Endothelial cell of umbilical vein (primary cell): ENCODE measurements at regions not wholly inside any gene's neighbourhood (a gene's known extent, or its start where the extent isn't known, plus 50 kb on each side); places are given as distances from the start of the nearest gene placed in this dataset.

Experiments
- BruUV-seq: library from RNA; stranded (reverse); fragments of 400-500 nt; replicated peaks from 2 replicates; lab custom pipeline; 2021; lab: Mats Ljungman, UMichigan
- CTCF ChIA-PET: fragments of 300-600, 350-600 bp; sonication (Branson Sonifier 250); formaldehyde crosslinking; loops from one replicate; lab custom pipeline; 2021; ENCODE audit warnings: antibody characterized with exemption, inconsistent platforms; lab: Charles Lee
- POLR2A ChIA-PET: fragments of 300-600, 350-600 bp; sonication (Branson Sonifier 250); formaldehyde crosslinking; loops from one replicate; lab custom pipeline; 2021; ENCODE audit warnings: antibody characterized with exemption, inconsistent platforms; lab: Charles Lee
- DNase-seq: peaks from one replicate; pipeline ENCODE4 v3.0.0-alpha.2; 2011; ENCODE audit warnings: low read depth, low spot score
- FAIRE-seq: peaks from 2 replicates; lab custom pipeline; 2011; peaks lifted over from hg19 to GRCh38; lab: Jason Lieb, UNC
- H2AFZ ChIP-seq: 2 replicates; pipeline ENCODE4 v1.6.0; 2012; ENCODE audit warnings: low read depth, low read length, control low read depth, inconsistent platforms
- H3K27ac ChIP-seq: 2 replicates; pipeline ENCODE4 v1.5.1; 2011; ENCODE audit warnings: low read depth, mild to moderate bottlenecking, control low read depth, low read length, moderate library complexity; ENCODE audit not compliant: insufficient read depth
- H3K27me3 ChIP-seq, 2 experiments: 2 replicates each; pipeline versions ENCODE4 v1.6.0 to v1.6.1; 2011; ENCODE audit warnings: low read length in 2 of 2, mixed read lengths in 1 of 2; ENCODE audit not compliant: control insufficient read depth in 2 of 2, insufficient read depth in 2 of 2
- H3K36me3 ChIP-seq, 2 experiments: 2 replicates in 1 of 2; 3 replicates in 1 of 2; pipeline ENCODE4 v1.5.1; 2011; ENCODE audit warnings: low read length in 2 of 2, mild to moderate bottlenecking in 1 of 2, moderate library complexity in 1 of 2; ENCODE audit not compliant: control insufficient read depth in 2 of 2, insufficient read depth in 2 of 2; ENCODE audit errors: extremely low read depth in 1 of 2
- H3K4me1 ChIP-seq: 3 replicates; pipeline ENCODE4 v1.5.1; 2011; ENCODE audit warnings: mild to moderate bottlenecking, low read length; ENCODE audit not compliant: control insufficient read depth, insufficient read depth; ENCODE audit errors: extremely low read depth
- H3K4me2 ChIP-seq: 2 replicates; pipeline ENCODE4 v1.6.1; 2011; ENCODE audit warnings: low read length, control low read depth, mixed read lengths; ENCODE audit not compliant: insufficient read depth
- H3K4me3 ChIP-seq, 3 experiments: fragments of 200-600 bp in 1 of 3; sonication (generic), shearing (Covaris generic) in 1 of 3; replicated peaks in 1 of 3; 2 replicates each; pipeline ENCODE4 v1.5.1; 2011 to 2016; ENCODE audit warnings: control low read depth in 3 of 3, low read length in 3 of 3, mild to moderate bottlenecking in 2 of 3, inconsistent platforms in 1 of 3, low read depth in 1 of 3, moderate library complexity in 1 of 3; ENCODE audit not compliant: insufficient read depth in 1 of 3
- H3K79me2 ChIP-seq: 2 replicates; pipeline ENCODE4 v1.6.0; 2012; ENCODE audit warnings: low read length, inconsistent platforms; ENCODE audit not compliant: control insufficient read depth, insufficient read depth
- H3K9ac ChIP-seq: replicated peaks from 2 replicates; pipeline ENCODE3; 2011; ENCODE audit warnings: low read length, control low read depth; ENCODE audit not compliant: insufficient read depth; ENCODE audit errors: extremely low read depth
- H3K9me1 ChIP-seq: replicated peaks from 3 replicates; pipeline ENCODE4 v1.6.0; 2011; ENCODE audit warnings: mild to moderate bottlenecking, low read length; ENCODE audit not compliant: control insufficient read depth, insufficient read depth; ENCODE audit errors: extremely low read depth
- H3K9me3 ChIP-seq: replicated peaks from 2 replicates; pipeline ENCODE4 v1.5.1; 2012; ENCODE audit warnings: low read length, inconsistent platforms; ENCODE audit not compliant: control insufficient read depth, insufficient read depth
- H4K20me1 ChIP-seq: replicated peaks from 2 replicates; pipeline ENCODE3; 2011; ENCODE audit warnings: mild to moderate bottlenecking, low read length; ENCODE audit not compliant: control insufficient read depth, insufficient read depth; ENCODE audit errors: extremely low read depth
- CTCF ChIP-seq, 2 donors: IDR thresholded peaks; 1 replicate in 1 of 2; 2 replicates in 1 of 2; pipeline ENCODE4 v1.5.1; 2011; ENCODE audit warnings: low read length in 2 of 2, mild to moderate bottlenecking in 2 of 2, moderate library complexity in 2 of 2, control low read depth in 1 of 2, inconsistent platforms in 1 of 2, low read depth in 1 of 2; ENCODE audit not compliant: insufficient read depth in 1 of 2; ENCODE audit errors: extremely low read depth in 1 of 2
- EZH2 ChIP-seq: IDR thresholded peaks from 2 replicates; pipeline ENCODE4 v1.6.1; 2012; ENCODE audit warnings: borderline replicate concordance, low read depth, mild to moderate bottlenecking, moderate library complexity, low read length, inconsistent platforms; ENCODE audit not compliant: severe bottlenecking
- FOS ChIP-seq: IDR thresholded peaks from 2 replicates; pipeline ENCODE4 v1.6.1; 2011; ENCODE audit warnings: mild to moderate bottlenecking, low read length, moderate library complexity, borderline replicate concordance; ENCODE audit not compliant: insufficient read depth
- GATA2 ChIP-seq: IDR thresholded peaks from 2 replicates; pipeline ENCODE4 v1.7.0; 2011; ENCODE audit warnings: low read depth, mild to moderate bottlenecking, moderate library complexity, mixed read lengths, low read length; ENCODE audit not compliant: insufficient read length, insufficient read depth
- JUN ChIP-seq: IDR thresholded peaks from 2 replicates; pipeline ENCODE4 v1.6.1; 2011; ENCODE audit warnings: borderline replicate concordance, low read depth; ENCODE audit not compliant: insufficient read length, insufficient read depth
- MAX ChIP-seq: IDR thresholded peaks from 2 replicates; pipeline ENCODE4 v1.6.1; 2011; ENCODE audit not compliant: insufficient read depth, insufficient read length
- MYC ChIP-seq: IDR thresholded peaks from one replicate; pipeline ENCODE4 v1.6.1; 2011; ENCODE audit warnings: mild to moderate bottlenecking, low read depth, low read length
- POLR2A ChIP-seq: IDR thresholded peaks from 2 replicates; pipeline ENCODE4 v1.6.1; 2012; ENCODE audit warnings: low read depth, mild to moderate bottlenecking, control low read depth, low read length
- POLR2AphosphoS5 ChIP-seq: IDR thresholded peaks from 2 replicates; pipeline ENCODE4 v1.6.1; 2012; ENCODE audit warnings: low read depth, mild to moderate bottlenecking, control low read depth, low read length, moderate library complexity; ENCODE audit not compliant: insufficient read depth
- dilution Hi-C: fragments of 300-500 bp; cut with MboI; formaldehyde crosslinking; loops from one replicate; pipeline ENCODE4 v1.15.0; 2019; ENCODE audit warnings: low sequenced_read_pairs; ENCODE audit not compliant: extremely low pct_ligation_motif_present
- intact Hi-C: fragments of 100-400 bp; cut with micrococcal nuclease; formaldehyde crosslinking; loops from one replicate; pipeline ENCODE4 v1.10.0; 2022

- CTCF ChIA-PET = interaction anchor here (1.0 kb wide), 1 partner anchor 15 kb away, joined by 3 read pairs; no protein-coding TSS in a partner anchor
- intact Hi-C loops (no loop called here), dilution Hi-C loops (no loop called here)
- Histone ChIP-seq H3K9me1 (no peaks in the 10 kb centered on the region), H3K27me3 (no peaks in the 10 kb centered on the region), H3K79me2 (no peaks in the 10 kb centered on the region), H3K4me2 (no peak overlapping the region), H3K27ac (no peak overlapping the region), H3K9me3 (no peaks in the 10 kb centered on the region), H3K4me3 (no peak overlapping the region), H3K9ac (no peak overlapping the region), H2AFZ (no peak overlapping the region), H4K20me1 (no peaks in the 10 kb centered on the region), H3K36me3 (no peaks in the 10 kb centered on the region), H3K4me1 (no peaks in the 10 kb centered on the region)
- FAIRE-seq (no peak), DNase-seq (no peak)
- no TSS peak for BruUV-seq
- POLR2A ChIA-PET = no interaction called here
- no peak for TF ChIP-seq CTCF (IDR thresholded peaks at IDR 0.05; ENCODE audit: extremely low read depth in 1 of 2, insufficient read depth in 1 of 2, low read depth in 1 of 2, low read length in 2 of 2)
- no peak for TF ChIP-seq GATA2
- TF ChIP-seq POLR2AphosphoS5 = no peak
- no peak for TF ChIP-seq POLR2A
- no peak for TF ChIP-seq MYC
- TF ChIP-seq JUN = no peak
- TF ChIP-seq FOS = no peak
- TF ChIP-seq EZH2 = no peak
- no peak for TF ChIP-seq MAX
These were observed 539.3 kb downstream of the SQOR start for GRCh38 chr15:46174122-46174521.
